Peyer's patch (tissue), 4 donors: ENCODE measurements at regions not wholly inside any gene's neighbourhood (a gene's known extent, or its start where the extent isn't known, plus 50 kb on each side); places are given as distances from the start of the nearest gene placed in this dataset.

Experiments
- DNase-seq, 3 donors: peaks; one replicate each; pipeline ENCODE4 v3.0.0-alpha.2; 2017 to 2019
- H3K27ac ChIP-seq, 4 donors: fragments of 200-600 bp; sonication (generic); one replicate each; pipeline ENCODE4 v1.5.1; 2016 to 2019
- H3K27me3 ChIP-seq, 2 donors: fragments of 200-600 bp; sonication (generic); one replicate each; pipeline ENCODE4 v1.5.1; 2019
- H3K36me3 ChIP-seq, 3 donors: fragments of 200-600 bp; sonication (generic); one replicate each; pipeline ENCODE4 v1.5.1; 2016 to 2019
- H3K4me1 ChIP-seq, 4 donors: fragments of 200-600 bp; sonication (generic); one replicate each; pipeline ENCODE4 v1.5.1; 2016 to 2019
- H3K4me3 ChIP-seq, 4 donors: fragments of 200-600 bp; sonication (generic); 1 replicate in 3 of 4; 2 replicates in 1 of 4; pipeline ENCODE4 v1.5.1; 2016 to 2019; ENCODE audit warnings: mild to moderate bottlenecking in 1 of 4
- H3K9me3 ChIP-seq, 4 donors: fragments of 200-600 bp; sonication (generic); one replicate each; pipeline ENCODE4 v1.5.1; 2016 to 2019; ENCODE audit warnings: mild to moderate bottlenecking in 1 of 4
- POLR2A ChIP-seq, 2 donors: fragments of 450-650 bp; IDR thresholded peaks; one replicate each; pipeline ENCODE4 v1.5.1; 2017; ENCODE audit warnings: antibody characterized with exemption in 2 of 2, mild to moderate bottlenecking in 2 of 2, moderate library complexity in 2 of 2
- TF ChIP-seq, protein P1 (sequence below), 6 experiments: fragments of 450-650 bp in 4 of 6; fragments of 200-600 bp in 2 of 6; sonication (generic) in 1 of 6; IDR thresholded peaks; one replicate each; pipeline ENCODE4 v1.5.1; 2017 to 2019; ENCODE audit warnings: antibody characterized with exemption in 6 of 6, mild to moderate bottlenecking in 3 of 6, moderate library complexity in 1 of 6

DNA sequence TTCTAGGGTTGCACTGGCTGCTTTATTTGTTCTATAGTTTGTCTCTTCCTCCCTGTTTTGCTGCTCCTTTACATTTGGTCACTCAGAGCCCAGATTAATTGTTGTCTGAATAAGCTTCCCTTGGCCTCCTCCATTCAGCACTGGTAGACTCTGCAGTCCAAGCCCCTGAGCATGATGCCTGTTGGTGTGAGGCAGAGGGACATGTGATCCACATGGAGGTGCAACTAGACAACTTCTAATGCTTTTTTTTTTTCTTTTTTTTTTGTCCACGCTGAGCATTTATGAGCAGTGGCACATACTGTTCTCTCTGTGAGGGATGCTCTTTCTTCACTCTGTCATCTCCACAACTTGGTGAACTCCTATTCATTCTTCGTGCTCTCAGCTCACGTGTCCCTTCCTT lies 167.3 kb upstream of the TBC1D5 start:
- H3K27me3 ChIP-seq = no peaks in the 10 kb centered on the region
- no peaks in the 10 kb centered on the region for H3K9me3 ChIP-seq
- H3K27ac ChIP-seq = no peak overlapping the region
- no peak overlapping the region for H3K4me3 ChIP-seq
- peaks cover 0 to 4% (median 0%) of the 10 kb centered on the region in 4 donors for H3K4me1 ChIP-seq
- TF ChIP-seq POLR2A (IDR thresholded peaks at IDR 0.05) = no peak
- TF ChIP-seq, protein P1, sequence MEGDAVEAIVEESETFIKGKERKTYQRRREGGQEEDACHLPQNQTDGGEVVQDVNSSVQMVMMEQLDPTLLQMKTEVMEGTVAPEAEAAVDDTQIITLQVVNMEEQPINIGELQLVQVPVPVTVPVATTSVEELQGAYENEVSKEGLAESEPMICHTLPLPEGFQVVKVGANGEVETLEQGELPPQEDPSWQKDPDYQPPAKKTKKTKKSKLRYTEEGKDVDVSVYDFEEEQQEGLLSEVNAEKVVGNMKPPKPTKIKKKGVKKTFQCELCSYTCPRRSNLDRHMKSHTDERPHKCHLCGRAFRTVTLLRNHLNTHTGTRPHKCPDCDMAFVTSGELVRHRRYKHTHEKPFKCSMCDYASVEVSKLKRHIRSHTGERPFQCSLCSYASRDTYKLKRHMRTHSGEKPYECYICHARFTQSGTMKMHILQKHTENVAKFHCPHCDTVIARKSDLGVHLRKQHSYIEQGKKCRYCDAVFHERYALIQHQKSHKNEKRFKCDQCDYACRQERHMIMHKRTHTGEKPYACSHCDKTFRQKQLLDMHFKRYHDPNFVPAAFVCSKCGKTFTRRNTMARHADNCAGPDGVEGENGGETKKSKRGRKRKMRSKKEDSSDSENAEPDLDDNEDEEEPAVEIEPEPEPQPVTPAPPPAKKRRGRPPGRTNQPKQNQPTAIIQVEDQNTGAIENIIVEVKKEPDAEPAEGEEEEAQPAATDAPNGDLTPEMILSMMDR (IDR thresholded peaks at IDR 0.05) = no peak
- DNase-seq = no peak
- H3K36me3 ChIP-seq = no peaks in the 10 kb centered on the region

DNA sequence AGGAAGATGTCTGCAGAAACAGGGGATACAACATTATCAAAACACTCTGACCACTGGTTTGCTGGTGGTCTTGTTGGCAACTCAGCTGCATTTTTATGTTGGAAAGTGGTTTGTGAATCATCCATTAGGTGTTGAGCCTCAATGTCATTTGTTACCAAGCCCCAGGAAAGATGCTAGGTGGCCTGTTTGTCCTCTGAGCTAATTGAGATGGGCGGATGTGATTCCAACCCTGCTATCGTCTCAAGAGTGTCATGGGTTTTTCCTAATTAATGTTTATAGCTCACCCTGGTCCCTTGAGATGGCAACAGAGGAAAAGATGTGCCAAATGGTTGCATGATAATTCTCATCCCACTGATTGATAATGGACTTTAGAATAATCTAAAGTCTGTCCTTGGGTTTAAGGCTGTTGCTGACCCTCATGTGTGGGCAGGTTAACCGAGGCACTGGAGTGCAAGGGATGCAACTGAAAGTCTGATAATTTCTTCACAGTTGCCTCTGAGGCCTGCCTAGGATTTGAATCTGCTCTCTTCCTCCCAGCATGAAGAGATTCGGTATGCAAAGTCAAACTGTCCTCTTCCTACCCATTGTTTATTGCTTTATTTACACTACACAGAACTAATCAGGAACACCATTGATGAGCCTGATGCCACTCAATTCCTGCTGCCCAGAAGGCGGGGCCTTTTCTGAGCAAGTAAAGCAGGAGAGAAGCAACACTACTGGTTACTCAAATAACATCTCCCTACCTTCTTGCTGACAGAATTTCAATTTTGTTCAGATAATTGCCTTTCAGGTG lies 166.2 kb upstream of the TBC1D5 start:
- Histone ChIP-seq H3K9me3 (no peaks in the 10 kb centered on the region), H3K27ac (no peak overlapping the region), H3K4me1 (no peaks in the 10 kb centered on the region), H3K4me3 (no peak overlapping the region), H3K36me3 (no peaks in the 10 kb centered on the region), H3K27me3 (no peaks in the 10 kb centered on the region)
- no peak for TF ChIP-seq POLR2A (IDR thresholded peaks at IDR 0.05)
- TF ChIP-seq, protein P1 (IDR thresholded peaks at IDR 0.05) = no peak
- no peak for DNase-seq

DNA sequence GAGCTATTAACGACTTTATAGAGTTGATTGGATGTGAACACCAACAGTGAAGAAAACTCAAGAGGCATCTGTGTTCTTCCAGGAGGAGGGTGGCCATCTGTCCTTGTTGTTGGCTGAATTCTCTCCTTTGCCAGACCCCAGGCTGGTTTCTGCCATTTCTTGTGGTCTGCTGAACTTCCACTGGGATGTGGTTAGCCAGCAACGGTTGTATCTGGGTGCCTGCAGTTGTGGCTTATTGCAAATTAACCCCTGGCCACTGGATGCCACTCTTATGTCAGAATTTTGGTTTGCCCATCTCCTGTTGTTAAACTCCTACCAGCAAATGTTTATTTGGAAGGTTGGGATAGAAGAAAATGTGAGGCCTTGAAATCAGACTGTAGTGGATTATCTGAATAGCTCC lies 163.6 kb upstream of the TBC1D5 start:
- Histone ChIP-seq H3K4me3 (no peak overlapping the region), H3K36me3 (no peaks in the 10 kb centered on the region), H3K9me3 (no peaks in the 10 kb centered on the region), H3K27me3 (no peaks in the 10 kb centered on the region), H3K27ac (no peak overlapping the region), H3K4me1 (no peaks in the 10 kb centered on the region)
- TF ChIP-seq POLR2A (IDR thresholded peaks at IDR 0.05) = no peak
- TF ChIP-seq, protein P1 (IDR thresholded peaks at IDR 0.05) = no peak
- no peak for DNase-seq

DNA sequence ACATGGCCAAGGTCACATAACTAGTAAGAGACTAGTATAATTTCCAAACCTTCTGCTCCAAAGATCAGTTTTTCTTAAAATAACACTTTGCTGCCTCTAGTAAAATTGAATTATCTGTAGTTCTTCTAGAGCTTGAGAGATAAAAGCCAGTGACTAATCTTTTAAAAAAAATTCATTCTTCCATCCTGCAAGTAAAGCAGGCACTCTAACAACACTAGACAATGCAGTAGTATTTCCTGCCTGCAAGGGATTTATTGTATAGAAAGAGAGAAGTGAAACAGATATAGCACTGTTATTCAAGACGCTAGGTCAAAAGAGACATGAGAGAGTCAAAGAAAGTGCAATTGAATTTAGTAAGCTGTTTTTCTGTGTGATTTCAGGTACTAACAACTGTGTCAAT lies 159.5 kb upstream of the TBC1D5 start:
- H3K4me3 ChIP-seq = no peak overlapping the region
- H3K9me3 ChIP-seq = no peaks in the 10 kb centered on the region
- H3K36me3 ChIP-seq = no peaks in the 10 kb centered on the region
- no peaks in the 10 kb centered on the region for H3K4me1 ChIP-seq
- TF ChIP-seq, protein P1 (IDR thresholded peaks at IDR 0.05) = no peak
- no peak for TF ChIP-seq POLR2A (IDR thresholded peaks at IDR 0.05)
- DNase-seq = no peak
- no peak overlapping the region for H3K27ac ChIP-seq
- no peaks in the 10 kb centered on the region for H3K27me3 ChIP-seq

DNA sequence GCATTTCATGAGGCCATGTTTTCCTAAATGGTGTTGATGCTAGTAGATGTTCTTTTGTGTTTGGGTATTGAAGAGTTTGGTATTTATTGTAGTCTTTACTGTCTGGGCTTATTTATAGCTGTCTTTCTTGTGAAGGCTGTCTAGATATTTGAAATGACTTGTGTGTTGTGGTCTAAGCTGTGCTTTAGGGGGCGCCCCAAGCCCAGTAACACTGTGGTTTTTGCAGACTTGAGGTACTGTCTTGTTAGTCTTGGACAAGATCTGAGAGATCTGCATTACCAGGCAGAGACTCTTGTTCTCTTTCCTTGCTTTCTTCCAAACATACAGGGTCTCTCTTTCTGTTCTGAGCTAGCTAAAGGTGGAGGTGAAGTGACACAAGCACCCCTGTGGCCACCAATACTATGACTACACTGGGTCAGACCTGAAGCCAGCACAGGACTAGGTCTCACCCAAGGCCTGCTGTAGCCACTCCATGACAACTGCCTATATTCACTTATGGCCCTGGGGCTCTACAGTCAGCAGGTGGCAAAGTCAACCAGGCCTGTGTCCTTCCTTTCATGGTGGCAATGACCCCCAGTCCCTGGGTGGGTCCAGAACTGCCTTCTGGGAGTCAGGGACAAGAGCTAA lies 152.1 kb upstream of the TBC1D5 start:
- Histone ChIP-seq H3K9me3 (no peaks in the 10 kb centered on the region), H3K27me3 (no peaks in the 10 kb centered on the region), H3K36me3 (no peaks in the 10 kb centered on the region), H3K27ac (no peak overlapping the region), H3K4me3 (no peak overlapping the region), H3K4me1 (peaks cover 0 to 3% (median 0%) of the 10 kb centered on the region in 4 donors)
- peak in 2 of 3 donors; percentile 60 to 66 for DNase-seq
- TF ChIP-seq, protein P1 (IDR thresholded peaks at IDR 0.05) = peak in 4 of 6 experiments; percentile 13 to 73 (median 61)
- TF ChIP-seq POLR2A (IDR thresholded peaks at IDR 0.05) = no peak
